Erythroblast (primary cell): ENCODE measurements at regions not wholly inside any gene's neighbourhood (a gene's known extent, or its start where the extent isn't known, plus 50 kb on each side); places are given as distances from the start of the nearest gene placed in this dataset.

Experiments
- GATA1 ChIP-seq: IDR thresholded peaks from 2 replicates; pipeline ENCODE4 v1.6.1; 2011; ENCODE audit warnings: low read depth, mild to moderate bottlenecking, control low read depth, low read length, moderate library complexity
- POLR2A ChIP-seq: IDR thresholded peaks from 2 replicates; pipeline ENCODE4 v1.6.1; 2011; ENCODE audit warnings: mild to moderate bottlenecking, low read length

DNA sequence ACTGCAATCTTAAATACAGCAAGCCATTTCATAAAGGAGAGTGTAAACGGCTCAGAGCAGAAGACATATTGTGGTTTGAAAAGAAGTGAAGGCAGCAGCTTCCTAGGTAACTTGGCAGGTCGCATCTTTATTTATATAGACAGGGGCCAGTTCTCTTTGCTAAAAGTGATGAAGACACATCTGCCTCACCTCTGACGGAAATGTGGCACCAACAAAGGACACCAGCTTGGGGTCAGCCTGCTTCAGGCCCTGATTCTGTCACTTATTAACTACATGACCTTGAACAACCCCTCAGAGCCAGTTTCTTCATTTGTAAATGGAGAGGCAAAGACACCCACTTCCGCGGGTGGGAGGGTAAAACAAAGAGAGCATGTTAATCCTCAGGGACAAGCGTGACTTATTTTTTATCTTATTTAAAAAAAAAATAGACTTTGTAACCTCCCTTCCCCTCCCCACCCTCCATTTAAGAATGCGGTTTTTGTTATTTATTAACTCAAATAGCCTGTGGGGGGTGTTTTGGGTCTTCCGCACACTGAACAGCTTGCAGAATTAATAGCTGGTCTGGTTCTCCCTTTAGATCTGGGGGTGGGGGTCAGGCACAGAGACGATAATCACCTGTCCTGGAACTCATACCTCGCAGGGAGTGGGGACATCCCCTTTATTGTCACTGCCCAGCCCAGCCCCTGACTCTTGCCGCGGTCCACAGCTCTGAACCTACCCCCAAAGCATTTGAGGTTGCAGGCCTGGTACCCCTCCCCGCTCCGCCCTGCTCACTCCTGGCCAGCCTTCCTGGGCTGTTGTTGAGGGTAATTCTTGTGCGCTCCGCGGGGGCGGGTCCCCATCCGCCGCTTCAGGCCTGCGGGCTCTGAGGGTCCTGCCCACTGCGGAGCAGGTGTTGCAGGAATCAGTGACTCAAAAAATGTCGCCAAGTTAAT is 64.2 kb upstream of the TMEM17 start:
- TF ChIP-seq POLR2A (no peak), GATA1 (no peak)
